Astrocyte of the spinal cord (primary cell): ENCODE measurements at regions not wholly inside any gene's neighbourhood (a gene's known extent, or its start where the extent isn't known, plus 50 kb on each side); places are given as distances from the start of the nearest gene placed in this dataset.

Experiments used
- DNase-seq: peaks from one replicate; pipeline ENCODE4 v3.0.0; 2011; ENCODE audit warnings: low read depth, low spot score
- H3K4me3 ChIP-seq: 2 replicates; pipeline ENCODE4 v1.5.1; 2011; ENCODE audit warnings: low read depth, mild to moderate bottlenecking, low read length, moderate library complexity
- CTCF ChIP-seq: IDR thresholded peaks from 2 replicates; pipeline ENCODE4 v1.5.1; 2012; ENCODE audit warnings: low read depth, mild to moderate bottlenecking, low read length, inconsistent platforms
- in situ Hi-C: cut with HindIII; loops from 2 replicates; pipeline ENCODE4 v1.10.0; 2017; ENCODE audit warnings: low sequenced_read_pairs

DNA sequence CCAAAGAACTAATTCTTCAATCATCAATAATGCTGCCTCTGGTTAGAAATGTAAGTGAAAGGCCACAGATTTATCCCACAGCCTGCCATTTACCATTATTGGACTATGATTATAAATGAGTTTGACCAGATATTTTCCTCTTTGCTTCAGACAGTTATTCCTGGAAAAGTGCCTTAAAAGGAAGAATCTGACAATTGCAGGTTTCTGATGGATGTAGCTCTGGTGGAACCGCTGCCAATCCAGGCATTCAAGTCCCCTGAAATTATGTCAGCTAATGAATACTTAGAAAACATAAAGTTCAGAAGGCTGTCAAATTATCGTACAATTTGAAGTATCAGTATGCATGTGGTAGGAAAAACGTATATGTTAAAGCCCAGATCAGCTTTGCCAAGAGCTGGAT lies 78.2 kb upstream of the NR4A3 start:
- TF ChIP-seq CTCF: no peak
- no peak for DNase-seq
- no peak overlapping the region for H3K4me3 ChIP-seq
- in situ Hi-C loops: no loop called here

- in situ Hi-C loops: no loop called here
Observed at GRCh38 chr9:99744132-99744531, 77.6 kb upstream of the NR4A3 start.

DNA sequence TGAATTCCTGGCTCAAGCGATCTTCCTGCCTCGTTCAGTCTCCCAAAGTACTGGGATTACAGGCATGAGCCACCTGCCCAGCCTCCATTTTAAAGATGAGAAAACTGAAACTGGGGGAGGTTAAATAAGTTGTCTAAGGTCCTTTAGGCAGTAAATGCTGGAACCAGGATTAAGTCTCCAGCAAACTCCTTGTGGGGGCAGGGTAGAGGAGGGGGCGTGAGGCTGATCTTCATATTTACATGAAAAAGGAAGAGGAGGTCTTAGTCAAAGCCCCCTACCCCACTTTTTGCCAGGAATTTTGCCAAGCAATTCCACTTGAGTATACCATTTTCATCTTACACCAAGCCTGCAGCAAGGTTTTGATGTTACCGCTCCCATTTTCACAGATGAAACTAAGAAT lies 76.6 kb upstream of the NR4A3 start:
- no peak for TF ChIP-seq CTCF
- in situ Hi-C loops: no loop called here
- DNase-seq: no peak

More at GRCh38 chr9:99744132-99744531, 77.6 kb upstream of the NR4A3 start:
- no peak for TF ChIP-seq CTCF
- no peak for DNase-seq
- H3K4me3 ChIP-seq: no peak overlapping the region

GRCh38 chr9:99746406-99746805 lies 75.3 kb upstream of the NR4A3 start:
- DNase-seq: no peak
- H3K4me3 ChIP-seq: no peak overlapping the region
- TF ChIP-seq CTCF: no peak
- in situ Hi-C loops: no loop called here

More for the DNA sequence above, 76.6 kb upstream of the NR4A3 start:
- no peak overlapping the region for H3K4me3 ChIP-seq

DNA sequence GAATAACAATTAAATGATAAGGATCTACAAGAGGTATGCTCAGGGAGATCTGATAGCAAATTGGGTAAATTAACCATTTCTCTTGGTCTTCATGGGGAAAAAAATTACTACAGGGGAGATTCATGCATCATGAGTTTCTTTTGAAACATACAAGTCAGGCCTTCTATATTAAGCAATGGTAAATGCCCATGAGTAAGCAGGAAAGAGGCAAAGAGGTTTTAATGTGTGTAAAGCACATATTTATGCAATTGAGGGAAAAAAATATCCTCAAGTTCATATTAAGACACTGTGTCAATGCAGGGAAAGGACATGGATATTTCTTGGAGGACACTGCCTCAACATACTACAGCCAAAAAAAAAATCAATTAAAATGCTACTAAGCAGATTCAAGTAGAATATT lies 73.4 kb upstream of the NR4A3 start:
- in situ Hi-C loops: no loop called here
- H3K4me3 ChIP-seq: no peak overlapping the region
- TF ChIP-seq CTCF: no peak
- DNase-seq: no peak

DNA sequence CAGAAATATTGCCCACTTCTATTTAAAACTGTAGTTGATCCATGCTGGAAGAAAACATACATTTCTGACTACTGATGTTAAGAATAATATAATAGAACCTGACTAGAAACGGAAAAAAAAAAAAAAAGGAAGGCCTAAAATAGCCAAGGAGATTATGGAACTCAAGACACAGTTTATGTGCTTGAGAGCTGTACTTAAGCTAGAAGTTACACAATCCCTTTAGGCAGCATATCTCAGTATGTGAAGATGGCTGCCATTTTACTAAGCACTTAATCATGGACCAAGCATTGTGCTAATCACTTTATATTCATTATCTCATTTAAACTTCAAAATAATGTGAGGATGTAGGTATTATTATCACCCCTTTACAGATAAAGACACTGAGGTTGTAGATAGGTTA lies 73.0 kb upstream of the NR4A3 start:
- H3K4me3 ChIP-seq: no peak overlapping the region
- no peak for TF ChIP-seq CTCF
- DNase-seq: no peak
- in situ Hi-C loops: no loop called here

DNA sequence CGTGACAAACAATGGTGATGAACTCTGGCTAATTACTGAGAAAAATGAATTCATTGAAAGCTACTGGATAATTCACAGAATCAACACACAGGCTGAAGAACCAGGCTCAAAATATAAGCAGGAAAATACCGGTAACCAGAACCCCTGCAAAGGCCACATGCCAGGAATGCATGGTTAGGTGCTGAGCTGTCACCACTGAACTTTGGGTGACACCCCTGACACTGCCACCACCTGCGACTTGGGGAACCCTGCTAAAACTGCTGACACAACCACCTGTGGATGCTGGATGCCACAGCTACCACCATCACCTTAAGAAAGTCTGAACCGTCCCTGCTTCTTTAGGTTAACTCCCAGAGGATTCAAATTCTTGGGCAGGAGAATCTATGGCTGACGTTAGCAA lies 72.0 kb upstream of the NR4A3 start:
- no peak for DNase-seq
- in situ Hi-C loops: no loop called here

More for the DNA sequence above, 72.0 kb upstream of the NR4A3 start:
- TF ChIP-seq CTCF: no peak
- H3K4me3 ChIP-seq: no peak overlapping the region
